ENCODE measurements at regions not wholly inside any gene's neighbourhood (a gene's known extent, or its start where the extent isn't known, plus 50 kb on each side); places are given as distances from the start of the nearest gene placed in this dataset.

- H3K4ac ChIP-seq (replicated peaks; ENCODE audit: insufficient read length, low read depth, low read length), result no peak overlapping the region
- CTCF ChIA-PET (ENCODE audit: partially characterized antibody), result no interaction called here
These were observed 711.3 kb upstream of the COX7C start for GRCh38 chr5:85906460-85906859.

More at GRCh38 chr5:85906460-85906859, 711.3 kb upstream of the COX7C start:
- Histone ChIP-seq H2BK120ac (replicated peaks; ENCODE audit: low read depth, low read length) (no peak overlapping the region), H2BK12ac (ENCODE audit: low read depth, low read length) (no peak overlapping the region), H4K20me1 (replicated peaks in 1 of 2; ENCODE audit: control insufficient read depth in 1 of 2, insufficient read depth in 2 of 2, low read length in 2 of 2) (no peaks in the 10 kb centered on the region), H3K9ac (replicated peaks in 1 of 4; ENCODE audit: extremely low read depth in 1 of 4, low read depth in 3 of 4, low read length in 3 of 4) (no peak overlapping the region), H2BK15ac (ENCODE audit: low read length) (no peak overlapping the region), H3K36me3 (ENCODE audit: control insufficient read depth in 2 of 4, insufficient read depth in 4 of 4, low read length in 3 of 4) (no peaks in the 10 kb centered on the region), H2BK5ac (ENCODE audit: low read depth, low read length) (no peak overlapping the region), H4K8ac (ENCODE audit: extremely low read depth, insufficient read depth, low read length) (no peak overlapping the region), H3K27ac (ENCODE audit: low read depth, low read length) (no peak overlapping the region), H3K14ac (ENCODE audit: insufficient read length) (no peak overlapping the region), H3K18ac (ENCODE audit: extremely low read depth, low read length) (no peak overlapping the region), H3K4me1 (replicated peaks in 1 of 4; ENCODE audit: control insufficient read depth in 3 of 4, insufficient read depth in 4 of 4, low read length in 3 of 4) (peaks cover 0 to 5% (median 0%) of the 10 kb centered on the region in 4 experiments; a peak in 1 of 7 replicates), H3K79me2 (ENCODE audit: control insufficient read depth in 1 of 2, insufficient read depth in 2 of 2, low read length in 2 of 2) (no peaks in the 10 kb centered on the region), H4K5ac (ENCODE audit: insufficient read length, low read depth, low read length) (no peak overlapping the region), H2AK5ac (ENCODE audit: low read depth, low read length) (no peak overlapping the region), H3K79me1 (ENCODE audit: low read depth, low read length) (no peaks in the 10 kb centered on the region), H4K91ac (replicated peaks; ENCODE audit: insufficient read length, low read length) (no peak overlapping the region), H2AFZ (ENCODE audit: low read length) (no peak overlapping the region), H3K23me2 (ENCODE audit: low read depth, low read length) (no peaks in the 10 kb centered on the region), H2BK20ac (ENCODE audit: low read length) (no peak overlapping the region), H3K23ac (ENCODE audit: insufficient read length) (no peak overlapping the region), H3K9me3 (ENCODE audit: insufficient read depth in 2 of 2, low read depth in 1 of 2, low read length in 1 of 2) (no peaks in the 10 kb centered on the region), H3K4me3 (ENCODE audit: extremely low read depth in 1 of 4, insufficient read depth in 2 of 4, low read depth in 3 of 4, low read length in 4 of 4) (no peak overlapping the region), H3K4me2 (ENCODE audit: insufficient read depth in 1 of 2, low read depth in 2 of 2, low read length in 2 of 2) (no peak overlapping the region), H3K56ac (replicated peaks; ENCODE audit: insufficient read length, low read depth, low read length) (no peak overlapping the region), H3K27me3 (replicated peaks in 1 of 4; ENCODE audit: control insufficient read depth in 3 of 4, extremely low read depth in 1 of 4, insufficient read depth in 3 of 4, low read length in 3 of 4) (no peaks in the 10 kb centered on the region)
- POLR2A ChIA-PET (ENCODE audit: partially characterized antibody), result no interaction called here
- FAIRE-seq, result no peak
- no peak for DNase-seq (ENCODE audit: low read depth in 1 of 2, low spot score in 2 of 2)
- WGBS, 2 experiments (ENCODE audit: extremely low coverage in 1 of 2, insufficient coverage in 1 of 2, insufficient read length in 1 of 2, insufficient replicate concordance in 2 of 2, low coverage in 1 of 2, low lambda C conversion rate in 2 of 2, missing lambda C conversion rate in 1 of 2), result 41% methylated on average over 2 of the region's 2 CpGs; no CpG with 5 or more reads in 1 of the 2 experiments
- TF ChIP-seq BACH1 (IDR thresholded peaks at IDR 0.05; ENCODE audit: low read length) (no peak), BCL11A (IDR thresholded peaks at IDR 0.05; ENCODE audit: low read depth in 2 of 2, low read length in 2 of 2) (peak in 1 of 2 experiments; percentile 75)

Data from H1 (cell line).